ENCODE measurements at regions not wholly inside any gene's neighbourhood (a gene's known extent, or its start where the extent isn't known, plus 50 kb on each side); places are given as distances from the start of the nearest gene placed in this dataset.
A peak's percentile ranks its signal among the peaks of the same experiment; 100 is the strongest.

DNA sequence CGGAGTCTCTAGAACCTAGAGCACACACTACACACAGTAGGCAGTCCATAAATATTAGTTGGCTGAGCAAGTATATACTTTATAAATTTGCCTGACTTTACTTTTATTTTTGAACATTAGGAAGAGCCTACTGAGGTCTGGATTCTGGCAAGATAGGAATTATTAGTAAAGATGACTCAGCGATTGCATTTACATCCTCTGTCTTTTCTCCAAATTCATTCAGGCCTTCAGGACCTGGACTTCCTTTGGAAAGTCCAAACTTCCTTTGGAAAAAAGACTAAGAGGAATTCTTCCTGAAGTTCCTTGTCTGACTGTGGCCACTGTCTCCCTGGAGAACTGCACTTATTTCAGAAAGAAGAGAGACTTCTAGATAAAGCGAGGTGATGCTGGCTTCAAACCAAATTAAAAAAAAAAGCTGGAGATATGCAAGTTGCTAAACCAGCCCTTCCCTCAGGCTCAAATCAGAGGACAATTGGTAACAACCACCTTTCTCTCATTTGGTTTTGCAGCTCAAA, 251.3 kb downstream of the GAS1 start:
- Histone ChIP-seq H2AFZ (replicated peaks; ENCODE audit: low read length, poor library complexity) (no peak overlapping the region), H4K91ac (ENCODE audit: insufficient read depth, low read depth, low read length) (no peak overlapping the region), H4K8ac (ENCODE audit: low read depth in 2 of 2, low read length in 2 of 2) (peak overlapping the region in 1 of 2 experiments; percentile 11; a peak in 1 of 4 replicates), H2AK5ac (ENCODE audit: low read depth, low read length) (no peak overlapping the region), H3K18ac (ENCODE audit: low read depth, low read length) (peak overlapping the region; percentile 35), H3K23ac (ENCODE audit: low read depth, low read length) (no peak overlapping the region), H3K9me1 (ENCODE audit: insufficient read depth, low read length) (no peaks in the 10 kb centered on the region), H3K36me3 (ENCODE audit: control insufficient read depth, insufficient read depth, low read length) (no peaks in the 10 kb centered on the region), H3K27ac (ENCODE audit: insufficient read depth, low read length) (peak overlapping the region; percentile 54; the same call in 1 of the 2 replicates), H3K4me2 (ENCODE audit: low read depth, low read length) (no peak overlapping the region), H4K20me1 (ENCODE audit: insufficient read depth, low read length) (no peaks in the 10 kb centered on the region), H3K14ac (replicated peaks; ENCODE audit: low read depth, low read length) (no peak overlapping the region), H3K4ac (ENCODE audit: low read depth, low read length) (no peak overlapping the region), H3K9ac (ENCODE audit: low read depth, low read length) (no peak overlapping the region), H3K56ac (ENCODE audit: extremely low read depth, insufficient read depth, low read length) (no peak overlapping the region), H3K9me3 (ENCODE audit: control insufficient read depth, insufficient read depth, low read length) (no peaks in the 10 kb centered on the region), H2BK5ac (ENCODE audit: low read depth, low read length, poor library complexity, severe bottlenecking) (no peak overlapping the region), H2BK15ac (ENCODE audit: low read depth, low read length) (no peak overlapping the region), H3K4me1 (ENCODE audit: control insufficient read depth, insufficient read depth, low read length) (peaks cover 4% of the 10 kb centered on the region; the same call in 1 of the 2 replicates), H2BK120ac (ENCODE audit: low read depth, low read length) (peak overlapping the region; percentile 38; the same call in 1 of the 2 replicates), H4K5ac (ENCODE audit: low read depth, low read length) (peak overlapping the region; percentile 51; the same call in 1 of the 2 replicates), H3K27me3 (ENCODE audit: control insufficient read depth, insufficient read depth, low read length) (no peaks in the 10 kb centered on the region), H3K79me1 (ENCODE audit: low read depth in 1 of 2, low read length in 2 of 2) (no peaks in the 10 kb centered on the region), H2AK9ac (replicated peaks; ENCODE audit: low read depth, low read length, poor library complexity) (no peak overlapping the region), H2BK20ac (ENCODE audit: low read depth, low read length) (peak overlapping the region; percentile 8; the same call in 1 of the 2 replicates), H3K4me3 (ENCODE audit: insufficient read depth, low read depth, low read length) (no peak overlapping the region)
- ATAC-seq (ENCODE audit: low read depth), result peak; percentile 60; the same call in 1 of the 2 replicates
- no TSS peak for BruUV-seq (replicated peaks)
- in situ Hi-C loops (cut with MboI; ENCODE audit: low sequenced_read_pairs) (no loop called here), intact Hi-C loops (cut with micrococcal nuclease) (no loop called here), dilution Hi-C loops (cut with HindIII; ENCODE audit: low sequenced_read_pairs, unreplicated experiment) (no loop called here)
- TF ChIP-seq MAFK (IDR thresholded peaks at IDR 0.05; ENCODE audit: low read depth, low read length) (peak; percentile 83), NFE2L2 (IDR thresholded peaks at IDR 0.05; ENCODE audit: low read depth, low read length) (peak; percentile 91)
- TF ChIP-seq, protein P1, sequence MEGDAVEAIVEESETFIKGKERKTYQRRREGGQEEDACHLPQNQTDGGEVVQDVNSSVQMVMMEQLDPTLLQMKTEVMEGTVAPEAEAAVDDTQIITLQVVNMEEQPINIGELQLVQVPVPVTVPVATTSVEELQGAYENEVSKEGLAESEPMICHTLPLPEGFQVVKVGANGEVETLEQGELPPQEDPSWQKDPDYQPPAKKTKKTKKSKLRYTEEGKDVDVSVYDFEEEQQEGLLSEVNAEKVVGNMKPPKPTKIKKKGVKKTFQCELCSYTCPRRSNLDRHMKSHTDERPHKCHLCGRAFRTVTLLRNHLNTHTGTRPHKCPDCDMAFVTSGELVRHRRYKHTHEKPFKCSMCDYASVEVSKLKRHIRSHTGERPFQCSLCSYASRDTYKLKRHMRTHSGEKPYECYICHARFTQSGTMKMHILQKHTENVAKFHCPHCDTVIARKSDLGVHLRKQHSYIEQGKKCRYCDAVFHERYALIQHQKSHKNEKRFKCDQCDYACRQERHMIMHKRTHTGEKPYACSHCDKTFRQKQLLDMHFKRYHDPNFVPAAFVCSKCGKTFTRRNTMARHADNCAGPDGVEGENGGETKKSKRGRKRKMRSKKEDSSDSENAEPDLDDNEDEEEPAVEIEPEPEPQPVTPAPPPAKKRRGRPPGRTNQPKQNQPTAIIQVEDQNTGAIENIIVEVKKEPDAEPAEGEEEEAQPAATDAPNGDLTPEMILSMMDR (conservative IDR thresholded peaks at IDR 0.05; ENCODE audit: low read depth, low read length), result no peak
- ChIA-PET POLR2A (ENCODE audit: unreplicated experiment) (interaction anchor here (0.6 kb wide), 1 partner anchor 37 kb away, joined by 3 read pairs; no protein-coding TSS in a partner anchor), CTCF (interaction anchor here (1.1 to 1.2 kb wide), 2 partner anchors 9 kb away, joined by 3 to 4 read pairs; no protein-coding TSS in a partner anchor)
- WGBS, 2 experiments (ENCODE audit: extremely low coverage in 2 of 2, insufficient read length in 1 of 2), result no CpG with 5 or more reads among the region's 3 CpGs
- peak; percentile 61 for DNase-seq
